Anterior cingulate cortex (tissue), 58 donors: ENCODE measurements at regions not wholly inside any gene's neighbourhood (a gene's known extent, or its start where the extent isn't known, plus 50 kb on each side); places are given as distances from the start of the nearest gene placed in this dataset.

Source experiments
- DNase-seq, 58 donors: peaks; one replicate each; lab custom pipeline; 2025; lab: John Stamatoyannopoulos, UW

DNA sequence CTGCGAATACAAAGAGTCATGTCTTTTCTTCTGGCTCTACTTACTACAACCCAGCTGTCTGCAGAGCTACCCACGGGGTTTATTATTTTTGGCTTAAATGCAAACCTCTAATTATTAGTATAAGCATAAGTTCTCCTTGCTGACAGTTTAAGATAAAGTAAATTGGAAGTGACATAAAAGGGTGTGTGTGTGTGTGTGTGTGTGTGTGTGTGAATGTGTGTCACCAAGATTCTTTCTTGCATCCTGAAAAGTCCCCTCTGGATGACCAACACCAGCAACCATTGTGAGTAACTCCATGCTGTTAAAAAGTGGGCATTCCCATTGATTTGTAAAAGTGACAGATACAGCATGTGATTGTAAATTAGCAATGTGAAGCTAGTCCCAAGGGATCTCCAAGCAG is 803.8 kb upstream of the ZNF608 start:
- no peak for DNase-seq

DNA sequence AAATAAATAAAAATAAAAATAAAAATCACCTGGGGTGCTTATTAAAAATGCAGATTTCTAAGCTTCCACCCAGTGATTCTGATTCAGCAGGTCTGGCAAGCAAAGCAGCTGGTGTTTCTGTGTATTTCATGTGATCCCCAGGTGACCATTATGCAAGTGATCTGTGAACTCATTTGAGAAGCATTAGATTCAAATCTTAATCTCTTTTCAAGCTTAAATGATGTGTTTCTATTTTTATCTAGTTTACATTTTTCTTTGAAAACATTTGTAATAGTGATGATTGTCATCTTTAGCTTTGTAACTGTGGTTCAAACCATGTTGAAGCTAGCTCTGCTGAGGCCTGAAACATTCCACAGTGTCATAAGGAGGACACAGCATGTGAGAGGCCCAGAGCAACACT is 804.8 kb upstream of the ZNF608 start:
- DNase-seq = no peak

- no peak for DNase-seq
Measured at GRCh38 chr5:125551797-125552196, 805.4 kb upstream of the ZNF608 start.

- no peak for DNase-seq
Measured at GRCh38 chr5:125552486-125552885, 806.0 kb upstream of the ZNF608 start.

DNA sequence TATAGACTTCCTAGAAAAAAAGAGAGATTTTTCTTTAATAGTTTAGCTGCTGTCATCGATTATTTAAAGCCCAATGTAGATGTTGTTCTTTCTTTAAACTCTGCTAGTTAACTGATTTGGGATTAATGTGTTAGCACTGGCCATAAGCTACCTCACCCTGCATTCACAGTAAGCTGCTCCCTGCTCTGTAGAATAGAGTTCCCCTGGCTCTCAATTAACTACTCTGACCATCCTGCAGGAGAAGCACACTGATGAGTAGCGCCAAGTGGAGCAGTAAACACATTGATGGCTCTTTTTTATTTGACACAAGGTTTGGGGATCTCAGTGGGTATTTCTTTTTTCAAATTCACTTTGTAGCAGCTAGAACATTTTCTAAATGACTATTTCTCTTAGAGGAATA is 807.9 kb upstream of the ZNF608 start:
- no peak for DNase-seq

DNA sequence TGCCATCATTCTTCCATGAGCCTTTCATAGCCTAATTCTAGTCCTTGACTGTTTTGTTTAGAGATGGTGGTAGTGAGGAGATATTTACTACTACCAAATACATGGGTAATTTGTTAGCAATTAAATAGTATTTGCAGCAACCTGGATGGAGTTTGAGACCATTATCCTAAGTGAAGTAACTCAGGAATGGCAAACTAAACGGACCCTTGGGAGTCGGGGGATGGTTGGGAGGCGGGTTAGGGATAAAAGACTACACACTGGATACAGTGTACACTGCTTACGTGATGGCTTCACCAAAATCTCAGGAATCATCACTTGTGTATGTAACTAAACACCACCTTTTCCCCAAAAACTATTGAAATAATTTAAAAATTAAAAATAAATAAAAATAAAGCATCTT is 809.2 kb upstream of the ZNF608 start:
- no peak for DNase-seq

GRCh38 chr5:125558016-125558415 is 811.6 kb upstream of the ZNF608 start:
- DNase-seq = no peak

GRCh38 chr5:125558466-125558865 is 812.0 kb upstream of the ZNF608 start:
- no peak for DNase-seq

- DNase-seq = peak in 3 of 58 donors; percentile 4 to 44 (median 21)
Measured at GRCh38 chr5:125559296-125559695, 812.9 kb upstream of the ZNF608 start.

DNA sequence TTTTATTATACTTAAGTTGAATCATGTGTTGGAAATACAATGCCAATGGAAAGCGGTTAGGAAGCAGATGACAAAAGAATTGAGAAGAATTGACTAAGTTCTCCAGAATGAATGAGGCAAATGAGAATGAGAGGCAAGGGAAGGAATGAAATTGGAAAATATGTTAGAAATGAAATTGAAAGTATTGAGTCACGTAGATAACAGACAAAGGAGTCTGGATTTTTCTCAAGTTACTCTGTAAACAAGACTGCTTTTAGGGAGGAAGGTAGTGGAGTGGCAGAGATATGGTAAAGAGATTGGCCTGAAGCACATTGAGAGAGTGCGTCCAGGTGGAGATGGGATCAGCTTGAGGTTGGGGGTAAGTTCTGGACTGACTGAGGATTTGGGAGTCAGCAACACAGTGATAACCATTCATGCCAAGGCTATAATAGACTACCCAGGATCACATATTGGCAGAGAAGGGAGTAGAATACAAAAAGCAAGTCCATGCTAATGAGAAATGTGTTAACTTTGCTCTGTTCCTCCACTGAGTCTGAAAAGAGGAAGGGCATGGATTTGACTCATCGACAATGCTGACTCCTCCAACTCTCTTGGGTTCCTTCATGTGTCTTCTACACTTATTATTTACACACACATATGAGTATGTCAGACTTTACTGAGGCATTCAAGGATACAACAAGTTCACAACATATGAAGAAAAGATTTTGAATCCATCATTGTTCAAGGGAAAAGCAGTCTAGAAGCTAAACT is 814.2 kb upstream of the ZNF608 start:
- no peak for DNase-seq

GRCh38 chr5:125564317-125564975 is 818.0 kb upstream of the ZNF608 start:
- DNase-seq = no peak

- DNase-seq = peak in 1 of 58 donors; percentile 4
Measured at GRCh38 chr5:125574491-125575044, 828.1 kb upstream of the ZNF608 start.

DNA sequence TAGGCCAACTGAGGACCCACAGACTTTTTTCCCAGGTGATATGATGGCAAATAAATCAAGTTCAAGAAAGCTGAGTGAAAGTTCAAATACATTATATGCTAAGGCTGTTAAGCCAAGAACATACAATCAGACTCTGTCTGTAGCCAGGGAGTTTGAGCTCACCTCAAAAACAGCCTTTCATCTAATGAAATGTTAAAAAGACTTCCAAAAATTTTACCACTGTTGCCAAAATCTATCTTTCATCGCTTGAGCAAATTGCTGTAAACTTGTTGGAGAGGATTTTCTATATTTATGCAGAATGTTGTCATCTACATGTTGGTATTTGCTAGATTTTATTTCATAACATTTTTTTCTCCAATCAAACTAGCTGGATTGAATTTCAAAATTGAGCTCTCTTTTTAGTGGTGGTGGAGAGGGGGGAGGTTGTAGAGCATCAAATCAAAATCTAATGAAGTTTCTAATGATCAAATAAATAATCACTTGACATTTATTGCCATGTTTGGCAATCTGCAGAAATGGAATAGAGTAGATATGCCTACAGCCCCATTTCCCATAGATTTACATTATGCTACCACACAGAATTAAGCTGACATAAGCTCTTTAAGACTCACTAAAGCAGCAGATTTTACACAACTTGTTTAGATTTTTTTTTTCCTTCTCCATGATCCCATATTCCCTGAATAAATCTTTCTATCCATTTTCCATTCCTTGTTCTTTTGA is 828.9 kb upstream of the ZNF608 start:
- no peak for DNase-seq

DNA sequence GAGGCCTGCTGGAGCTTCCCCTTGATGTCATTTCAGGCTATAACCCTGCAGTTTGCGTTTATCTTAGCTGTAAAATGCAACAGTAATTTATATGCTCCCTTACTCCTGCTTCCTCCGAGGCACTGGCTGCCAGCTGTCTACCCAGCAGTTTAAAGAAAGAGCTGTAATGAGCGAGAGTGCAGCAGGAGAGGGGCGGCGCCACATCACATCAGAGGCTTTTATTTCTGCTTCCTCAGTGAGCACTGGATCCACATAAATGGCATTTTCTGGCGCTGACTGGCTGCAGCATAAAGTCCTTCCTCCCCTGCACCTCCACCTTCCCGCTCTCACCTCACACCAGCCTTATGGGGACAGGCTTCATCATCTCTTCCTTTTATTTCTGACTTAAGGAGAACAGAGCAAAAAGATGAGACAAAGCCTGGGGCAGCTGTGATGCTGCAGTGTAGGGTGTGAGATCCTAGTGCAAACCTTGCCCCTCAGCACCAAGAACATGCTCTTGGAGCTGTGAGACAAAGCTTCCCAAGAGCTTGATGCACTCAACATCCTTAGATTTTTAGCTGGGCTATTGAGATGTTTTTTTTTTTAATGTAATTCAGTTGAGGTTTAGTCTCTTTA is 829.6 kb upstream of the ZNF608 start:
- peak in 50 of 58 donors; percentile 2 to 79 (median 42) for DNase-seq

GRCh38 chr5:125576822-125577221 is 830.4 kb upstream of the ZNF608 start:
- peak in 1 of 58 donors; percentile 23 for DNase-seq

DNA sequence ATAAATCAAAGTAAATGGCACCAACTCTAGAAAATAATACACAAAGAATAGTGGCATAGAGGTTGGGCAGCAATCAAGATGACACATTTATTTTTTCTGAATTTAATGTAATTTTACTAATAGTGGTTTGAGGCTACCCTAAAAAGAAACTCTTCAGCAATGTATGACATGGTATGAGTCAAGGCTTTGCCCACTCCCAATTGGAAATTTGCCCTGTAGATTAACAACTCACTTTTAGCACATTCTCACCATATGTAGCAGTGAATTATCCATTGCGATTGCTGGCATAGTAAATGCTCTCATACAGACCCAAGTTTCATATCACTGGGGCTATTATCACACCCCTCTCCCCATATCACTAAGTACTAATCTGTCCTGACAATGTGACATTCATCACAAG is 832.1 kb upstream of the ZNF608 start:
- DNase-seq = no peak

GRCh38 chr5:125579182-125579581 is 832.7 kb upstream of the ZNF608 start:
- DNase-seq = no peak

DNA sequence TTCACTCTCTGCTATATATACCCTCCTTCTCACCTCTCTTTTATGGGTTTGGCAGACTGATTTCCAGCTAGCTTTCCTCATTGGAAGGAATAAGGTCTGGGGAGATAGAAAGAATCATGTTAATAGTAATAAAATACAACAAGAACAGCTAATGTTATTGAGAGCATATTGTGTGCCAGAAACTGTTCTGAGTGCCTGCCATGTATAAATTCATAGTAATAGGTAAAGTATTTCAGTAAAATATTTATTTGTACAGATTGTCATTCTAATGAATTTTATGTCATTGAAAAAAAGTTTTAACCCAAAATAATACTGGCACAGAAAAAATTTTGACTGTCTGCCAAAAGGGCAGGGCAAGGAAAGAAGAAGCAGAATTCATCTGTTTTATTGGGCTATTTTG is 834.9 kb upstream of the ZNF608 start:
- no peak for DNase-seq

- DNase-seq = peak in 1 of 58 donors; percentile 31
Measured at GRCh38 chr5:125582352-125582751, 835.9 kb upstream of the ZNF608 start.

DNA sequence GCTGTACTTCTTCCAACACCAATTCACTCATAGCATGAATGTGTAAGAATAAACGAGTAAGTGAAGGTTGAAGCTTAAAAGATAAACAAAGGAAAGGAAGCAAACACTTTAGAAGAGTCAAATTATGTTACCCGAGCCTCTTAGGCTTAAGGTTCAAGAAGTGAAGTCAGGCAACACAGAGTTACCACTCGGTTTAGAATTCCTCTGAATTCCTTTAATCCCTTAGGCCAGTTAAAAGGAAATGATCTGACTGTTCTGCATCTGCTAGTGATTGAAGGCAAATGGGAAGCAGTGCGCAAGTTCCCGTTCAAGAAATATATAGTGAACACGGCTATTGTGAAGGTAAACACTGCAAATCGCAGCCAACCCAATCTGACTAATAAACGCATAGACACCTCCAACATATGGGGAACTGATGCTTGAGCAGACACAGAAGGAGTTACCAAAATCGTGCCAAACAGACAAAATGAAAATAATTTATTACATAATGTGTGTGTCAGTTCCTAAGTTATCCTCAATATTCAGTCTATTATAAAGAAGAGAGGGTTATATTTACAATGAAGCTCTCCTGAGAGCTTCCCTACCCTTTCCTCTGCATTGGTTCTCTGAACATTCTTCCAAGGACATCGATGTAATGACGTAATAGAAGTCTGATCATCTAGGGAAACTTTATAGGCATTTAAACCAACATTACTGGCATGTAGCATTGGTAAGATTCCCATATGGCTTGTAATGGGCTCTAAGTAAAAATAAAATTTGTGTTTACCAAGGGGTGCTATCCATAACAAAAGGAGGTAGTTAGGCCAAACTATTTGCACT is 837.1 kb upstream of the ZNF608 start:
- DNase-seq = no peak
